ENCODE measurements at regions not wholly inside any gene's neighbourhood (a gene's known extent, or its start where the extent isn't known, plus 50 kb on each side); places are given as distances from the start of the nearest gene placed in this dataset.

DNA sequence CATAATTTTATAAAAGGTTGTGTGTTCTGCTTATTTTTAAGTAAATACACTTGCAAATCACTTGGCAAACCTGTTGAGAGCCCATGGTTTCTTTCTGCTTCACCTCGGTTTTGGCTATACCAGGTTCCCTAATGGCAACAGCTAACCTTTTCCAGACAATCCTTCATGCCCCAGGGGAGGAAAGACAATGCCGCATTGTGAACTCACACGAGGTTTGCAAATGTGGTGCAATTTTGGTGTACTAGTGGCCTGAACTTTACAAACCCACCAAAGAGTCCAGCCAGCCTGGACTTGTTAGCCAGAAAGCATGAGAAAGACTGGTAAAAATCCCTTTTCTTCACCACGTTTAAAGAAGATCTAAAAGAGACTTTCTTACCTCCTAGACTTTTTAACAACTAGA lies 84.8 kb upstream of the SOX4 start:
- TF ChIP-seq, protein P1, sequence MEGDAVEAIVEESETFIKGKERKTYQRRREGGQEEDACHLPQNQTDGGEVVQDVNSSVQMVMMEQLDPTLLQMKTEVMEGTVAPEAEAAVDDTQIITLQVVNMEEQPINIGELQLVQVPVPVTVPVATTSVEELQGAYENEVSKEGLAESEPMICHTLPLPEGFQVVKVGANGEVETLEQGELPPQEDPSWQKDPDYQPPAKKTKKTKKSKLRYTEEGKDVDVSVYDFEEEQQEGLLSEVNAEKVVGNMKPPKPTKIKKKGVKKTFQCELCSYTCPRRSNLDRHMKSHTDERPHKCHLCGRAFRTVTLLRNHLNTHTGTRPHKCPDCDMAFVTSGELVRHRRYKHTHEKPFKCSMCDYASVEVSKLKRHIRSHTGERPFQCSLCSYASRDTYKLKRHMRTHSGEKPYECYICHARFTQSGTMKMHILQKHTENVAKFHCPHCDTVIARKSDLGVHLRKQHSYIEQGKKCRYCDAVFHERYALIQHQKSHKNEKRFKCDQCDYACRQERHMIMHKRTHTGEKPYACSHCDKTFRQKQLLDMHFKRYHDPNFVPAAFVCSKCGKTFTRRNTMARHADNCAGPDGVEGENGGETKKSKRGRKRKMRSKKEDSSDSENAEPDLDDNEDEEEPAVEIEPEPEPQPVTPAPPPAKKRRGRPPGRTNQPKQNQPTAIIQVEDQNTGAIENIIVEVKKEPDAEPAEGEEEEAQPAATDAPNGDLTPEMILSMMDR (IDR thresholded peaks at IDR 0.05) = no peak
- TF ChIP-seq EP300 (IDR thresholded peaks at IDR 0.05) = no peak
